GM23338 (cell line): ENCODE measurements at regions not wholly inside any gene's neighbourhood (a gene's known extent, or its start where the extent isn't known, plus 50 kb on each side); places are given as distances from the start of the nearest gene placed in this dataset.

Experiments used
- CREB1 ChIP-seq: fragments of 250-450 bp; sonication (Bioruptor Pico); IDR thresholded peaks from 2 replicates; pipeline ENCODE4 v1.5.0; 2020; ENCODE audit warnings: low read depth, mild to moderate bottlenecking, moderate library complexity
- CTCF ChIP-seq, 2 experiments: fragments of 200-600 bp in 1 of 2; sonication (generic) in 1 of 2; conservative IDR thresholded peaks; 2 replicates each; pipeline versions ENCODE4 v1.5.1 to v1.6.1; 2016 to 2017; ENCODE audit warnings: antibody characterized with exemption in 2 of 2, low read depth in 2 of 2, mild to moderate bottlenecking in 2 of 2, moderate library complexity in 1 of 2
- ETS1 ChIP-seq: IDR thresholded peaks from 2 replicates; pipeline ENCODE4 v1.6.1; 2016; ENCODE audit warnings: antibody characterized with exemption
- EZH2 ChIP-seq: fragments of 200-600 bp; sonication (generic); IDR thresholded peaks from one replicate; pipeline ENCODE4 v1.8.0; 2017; ENCODE audit warnings: antibody characterized with exemption, mild to moderate bottlenecking, low read depth; ENCODE audit not compliant: unreplicated experiment
- EZH2phosphoT487 ChIP-seq: fragments of 200-600 bp; sonication (generic); IDR thresholded peaks from one replicate; pipeline ENCODE4 v1.8.1; 2018; ENCODE audit warnings: antibody characterized with exemption; ENCODE audit not compliant: unreplicated experiment
- JUNB ChIP-seq: IDR thresholded peaks from one replicate; pipeline ENCODE4 v1.6.1; 2016; ENCODE audit warnings: antibody characterized with exemption; ENCODE audit not compliant: unreplicated experiment
- POLR2AphosphoS5 ChIP-seq: IDR thresholded peaks from 2 replicates; pipeline ENCODE4 v1.6.1; 2016; ENCODE audit warnings: antibody characterized with exemption, low read depth
- REST ChIP-seq: IDR thresholded peaks from one replicate; pipeline ENCODE4 v1.6.1; 2018; ENCODE audit warnings: antibody characterized with exemption; ENCODE audit not compliant: unreplicated experiment
- STAT1 ChIP-seq: IDR thresholded peaks from one replicate; pipeline ENCODE4 v1.6.1; 2016; ENCODE audit warnings: antibody characterized with exemption; ENCODE audit not compliant: unreplicated experiment
- ZNF114 ChIP-seq: fragments of 250-450 bp; sonication (Bioruptor Pico); IDR thresholded peaks from 2 replicates; pipeline ENCODE4 v1.5.0; 2020; ENCODE audit warnings: mild to moderate bottlenecking, moderate library complexity
- ZNF462 ChIP-seq: fragments of 250-450 bp; sonication (Bioruptor Pico); IDR thresholded peaks from 2 replicates; pipeline ENCODE4 v1.5.0; 2020; ENCODE audit warnings: mild to moderate bottlenecking, moderate library complexity

GRCh38 chr1:204740354-204740753 is 54.8 kb upstream of the LRRN2 start:
- TF ChIP-seq EZH2, result no peak
- TF ChIP-seq CTCF (conservative IDR thresholded peaks at IDR 0.05; ENCODE audit: low read depth in 2 of 2), result no peak
- TF ChIP-seq POLR2AphosphoS5, result no peak
- TF ChIP-seq JUNB, result no peak
- no peak for TF ChIP-seq REST
- TF ChIP-seq EZH2phosphoT487, result no peak
- no peak for TF ChIP-seq STAT1
- TF ChIP-seq ZNF462 (CRISPR knock-in tag), result no peak
- TF ChIP-seq CREB1 (CRISPR knock-in tag), result no peak
- no peak for TF ChIP-seq ETS1
- no peak for TF ChIP-seq ZNF114 (CRISPR knock-in tag)
